ENCODE measurements at regions not wholly inside any gene's neighbourhood (a gene's known extent, or its start where the extent isn't known, plus 50 kb on each side); places are given as distances from the start of the nearest gene placed in this dataset.

- DNase-seq (ENCODE audit: low spot score): no peak
Observed at GRCh38 chr15:93268066-93268465, 179.1 kb upstream of the RGMA start.

GRCh38 chr15:93266291-93266690 is 177.3 kb upstream of the RGMA start:
- no peak for DNase-seq (ENCODE audit: low spot score)

GRCh38 chr15:93265111-93265556 is 176.1 kb upstream of the RGMA start:
- peak; percentile 43 for DNase-seq (ENCODE audit: low spot score)

GRCh38 chr15:93261845-93262244 is 172.8 kb upstream of the RGMA start:
- DNase-seq (ENCODE audit: low spot score): no peak

GRCh38 chr15:93257920-93258319 is 168.9 kb upstream of the RGMA start:
- DNase-seq (ENCODE audit: low spot score): no peak

GRCh38 chr15:93253681-93254080 is 164.7 kb upstream of the RGMA start:
- DNase-seq (ENCODE audit: low spot score): no peak

GRCh38 chr15:93252780-93253179 is 163.8 kb upstream of the RGMA start:
- DNase-seq (ENCODE audit: low spot score): no peak

GRCh38 chr15:93250950-93251349 is 161.9 kb upstream of the RGMA start:
- no peak for DNase-seq (ENCODE audit: low spot score)

- no peak for DNase-seq (ENCODE audit: low spot score)
Observed at GRCh38 chr15:93250209-93250608, 161.2 kb upstream of the RGMA start.

GRCh38 chr15:93249623-93250022 is 160.6 kb upstream of the RGMA start:
- no peak for DNase-seq (ENCODE audit: low spot score)

GRCh38 chr15:93247466-93248121 is 158.6 kb upstream of the RGMA start:
- DNase-seq (ENCODE audit: low spot score): no peak

GRCh38 chr15:93246266-93247242 is 157.5 kb upstream of the RGMA start:
- DNase-seq (ENCODE audit: low spot score): no peak

GRCh38 chr15:93245661-93246042 is 156.6 kb upstream of the RGMA start:
- DNase-seq (ENCODE audit: low spot score): no peak

GRCh38 chr15:93244696-93245660 is 156.0 kb upstream of the RGMA start:
- no peak for DNase-seq (ENCODE audit: low spot score)

- no peak for DNase-seq (ENCODE audit: low spot score)
Observed at GRCh38 chr15:93243573-93243972, 154.6 kb upstream of the RGMA start.

- no peak for DNase-seq (ENCODE audit: low spot score)
Observed at GRCh38 chr15:93241696-93242585, 152.9 kb upstream of the RGMA start.

GRCh38 chr15:93239993-93240392 is 151.0 kb upstream of the RGMA start:
- no peak for DNase-seq (ENCODE audit: low spot score)

- no peak for DNase-seq (ENCODE audit: low spot score)
Observed at GRCh38 chr15:93239591-93239990, 150.6 kb upstream of the RGMA start.

- DNase-seq (ENCODE audit: low spot score): no peak
Observed at GRCh38 chr15:93238641-93239040, 149.6 kb upstream of the RGMA start.

- no peak for DNase-seq (ENCODE audit: low spot score)
Observed at GRCh38 chr15:93235926-93236780, 147.1 kb upstream of the RGMA start.
